Ecto neural progenitor cell (in vitro differentiated cells): ENCODE measurements at regions not wholly inside any gene's neighbourhood (a gene's known extent, or its start where the extent isn't known, plus 50 kb on each side); places are given as distances from the start of the nearest gene placed in this dataset.

ENCODE experiments used
- DNase-seq: peaks from one replicate; pipeline ENCODE4 v3.0.0-alpha.2; 2018; ENCODE audit warnings: low spot score

DNA sequence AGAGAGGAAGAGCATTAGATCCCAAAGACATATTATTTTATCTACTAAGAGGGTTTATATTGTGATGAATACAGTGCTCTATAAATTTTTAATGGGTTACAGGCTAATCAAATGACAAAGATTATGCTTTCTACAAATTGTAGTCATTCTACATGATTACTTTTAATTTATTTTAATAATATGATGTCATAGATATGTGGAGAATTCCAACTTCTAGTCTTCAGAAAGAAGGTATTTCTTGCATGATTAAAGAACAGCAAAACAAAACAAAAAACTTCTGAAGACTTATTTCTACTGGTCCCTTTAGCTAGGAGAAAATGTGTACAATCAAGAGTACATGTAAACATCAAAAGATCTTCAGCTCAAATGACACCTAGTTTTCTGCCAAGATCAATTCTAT is 71.5 kb upstream of the FOXG1 start:
- no peak for DNase-seq

DNA sequence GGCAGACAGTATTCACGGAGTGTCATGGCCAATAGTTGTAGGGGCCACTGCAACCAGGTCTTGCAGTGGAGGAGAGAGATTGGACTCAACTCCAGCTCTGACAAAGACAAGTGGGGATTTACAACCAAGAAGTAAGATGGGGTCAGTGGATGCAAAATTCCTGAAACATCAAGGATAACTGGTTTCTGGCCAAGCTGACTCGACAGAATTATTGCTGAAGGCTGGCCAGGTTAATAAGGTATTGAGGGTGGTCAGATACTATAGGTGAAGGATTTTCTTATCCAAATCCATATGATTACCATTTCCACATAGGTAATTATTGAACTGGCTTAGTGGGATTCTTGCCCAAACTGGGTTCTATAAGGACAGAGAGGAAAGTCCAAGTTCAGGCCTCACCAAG is 64.9 kb upstream of the FOXG1 start:
- DNase-seq = no peak

DNA sequence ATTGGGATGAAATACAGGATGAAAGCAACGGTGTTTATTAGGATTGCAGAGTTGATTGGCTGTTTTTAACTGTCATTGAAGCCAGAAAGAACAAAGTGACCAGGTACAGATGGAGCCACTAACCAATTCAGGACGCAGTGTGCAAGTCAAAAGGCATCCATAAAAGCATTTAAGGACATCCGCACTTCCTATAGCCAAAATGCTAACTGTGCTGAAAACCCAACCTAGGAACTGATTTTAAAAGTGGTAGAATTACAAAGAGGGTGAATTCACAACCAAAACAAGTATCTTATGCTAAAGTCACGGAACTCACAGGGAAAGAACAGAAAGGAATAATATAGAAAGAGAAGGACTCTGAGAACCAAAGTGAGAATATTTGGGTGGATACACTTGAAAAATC is 63.1 kb upstream of the FOXG1 start:
- DNase-seq = no peak

DNA sequence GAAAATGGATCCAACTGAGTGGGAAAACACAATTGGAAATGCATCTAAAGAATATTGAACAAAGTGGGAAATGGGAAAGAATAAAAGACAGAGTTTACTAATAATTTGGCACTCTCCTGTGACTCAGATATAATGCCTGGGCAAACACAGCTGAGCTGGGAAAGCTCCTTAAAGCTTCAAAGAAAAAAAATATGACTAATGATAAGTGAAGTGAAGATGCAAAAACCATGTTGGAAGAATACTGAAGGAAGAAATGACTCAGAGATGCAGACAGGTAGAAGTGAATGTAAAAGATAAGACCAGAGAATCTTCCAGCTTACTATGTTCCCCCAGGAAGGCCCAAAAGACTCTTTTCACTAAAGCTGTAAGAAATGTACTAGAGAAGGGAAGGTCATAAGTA is 62.4 kb upstream of the FOXG1 start:
- no peak for DNase-seq

DNA sequence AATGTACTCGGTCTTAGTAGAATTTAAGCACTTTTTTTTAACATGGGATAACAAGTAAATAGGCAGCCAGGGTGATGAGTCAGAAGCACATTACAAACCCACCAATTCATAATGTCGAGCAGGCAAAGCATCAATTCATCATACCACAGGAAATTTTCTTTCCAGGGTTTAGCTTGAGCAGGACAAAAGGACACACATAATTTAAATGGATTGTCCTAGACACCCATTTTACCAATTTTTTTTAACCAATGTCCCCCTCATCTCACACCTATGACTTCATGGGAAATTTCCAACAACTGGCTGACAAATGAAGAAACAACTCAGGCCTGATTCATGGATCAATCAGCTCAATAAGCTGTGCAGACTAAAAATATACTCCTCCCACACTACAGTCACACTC is 58.8 kb upstream of the FOXG1 start:
- DNase-seq = no peak

DNA sequence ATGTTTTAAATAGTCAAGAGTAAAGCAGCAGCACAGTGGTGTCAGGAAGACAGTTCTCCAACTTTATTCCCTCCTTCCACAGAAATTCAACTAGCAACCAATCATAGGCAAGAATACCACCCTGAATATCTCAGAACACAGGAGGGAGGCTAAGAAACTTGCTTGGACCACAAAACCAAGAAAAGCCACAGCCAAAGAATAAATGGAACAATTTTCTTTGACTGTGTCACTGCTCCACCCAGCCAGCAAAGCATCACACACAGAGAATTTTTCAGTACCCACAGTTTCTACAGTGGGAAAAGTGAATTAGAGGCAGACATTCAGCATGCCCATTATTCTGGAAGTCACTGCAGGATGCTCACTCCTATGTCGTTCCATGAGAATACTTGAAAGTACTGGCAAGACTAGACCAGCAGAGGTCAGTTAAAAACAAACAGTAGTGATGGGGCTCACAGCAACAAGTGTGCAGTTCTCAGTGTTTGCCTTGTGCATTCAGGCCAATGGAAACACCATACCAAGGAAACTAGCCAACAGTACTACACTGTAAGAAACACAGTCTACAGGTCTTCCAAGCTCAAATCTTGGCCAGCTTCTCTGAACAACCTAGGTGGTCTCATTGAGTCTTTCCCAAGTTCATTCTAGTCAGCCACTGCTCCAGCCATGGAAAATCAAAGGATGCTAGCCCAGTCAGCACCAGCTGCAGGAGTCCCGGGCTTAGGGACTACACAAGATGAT is 56.8 kb upstream of the FOXG1 start:
- DNase-seq = no peak
